Inflammatory macrophage (primary cell): ENCODE measurements at regions not wholly inside any gene's neighbourhood (a gene's known extent, or its start where the extent isn't known, plus 50 kb on each side); places are given as distances from the start of the nearest gene placed in this dataset.
"Not testable (repeated sequence)": the region's sequence is repeated elsewhere in the genome, so short reads cannot be mapped to it uniquely, and the experiment has no call there.

Experiments used
- DNase-seq, 2 donors: peaks; one replicate each; pipeline ENCODE4 v3.0.0-alpha.2; 2020 to 2022

DNA sequence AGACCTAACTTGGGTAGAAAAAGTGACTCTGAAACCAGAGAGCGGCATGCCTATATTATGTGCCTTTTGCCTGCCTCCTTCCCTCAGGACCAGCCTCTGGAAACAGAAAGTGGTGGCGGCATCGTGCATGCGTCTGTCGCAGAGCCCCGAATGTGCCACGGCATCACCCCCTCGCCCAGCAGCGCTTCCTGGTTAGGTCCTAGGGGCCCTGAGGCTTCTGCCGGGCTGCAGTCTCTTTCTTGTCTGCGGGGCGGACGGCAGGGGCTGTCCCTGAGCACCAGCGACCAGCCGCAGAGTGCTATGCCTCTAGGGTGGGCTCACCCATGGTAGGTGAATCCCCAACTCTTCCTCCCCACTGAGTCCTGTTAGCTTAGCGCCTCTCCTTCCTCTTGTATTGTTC, 68.7 kb downstream of the VSIG4 start:
- DNase-seq = no peak

DNA sequence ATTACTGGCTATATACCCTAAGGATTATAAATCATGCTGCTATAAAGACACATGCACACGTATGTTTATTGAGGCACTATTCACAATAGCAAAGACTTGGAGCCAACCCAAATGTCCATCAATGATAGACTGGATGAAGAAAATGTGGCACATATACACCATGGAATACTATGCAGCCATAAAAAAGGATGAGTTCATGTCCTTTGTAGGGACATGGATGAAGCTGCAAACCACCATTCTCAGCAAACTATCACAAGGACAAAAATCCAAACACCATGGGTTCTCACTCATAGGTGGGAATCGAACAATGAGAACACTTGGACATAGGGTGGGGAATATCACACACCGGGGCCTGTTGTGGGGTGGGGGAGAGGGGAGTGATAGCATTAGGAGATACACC, 72.7 kb downstream of the VSIG4 start:
- not testable (repeated sequence) for DNase-seq

DNA sequence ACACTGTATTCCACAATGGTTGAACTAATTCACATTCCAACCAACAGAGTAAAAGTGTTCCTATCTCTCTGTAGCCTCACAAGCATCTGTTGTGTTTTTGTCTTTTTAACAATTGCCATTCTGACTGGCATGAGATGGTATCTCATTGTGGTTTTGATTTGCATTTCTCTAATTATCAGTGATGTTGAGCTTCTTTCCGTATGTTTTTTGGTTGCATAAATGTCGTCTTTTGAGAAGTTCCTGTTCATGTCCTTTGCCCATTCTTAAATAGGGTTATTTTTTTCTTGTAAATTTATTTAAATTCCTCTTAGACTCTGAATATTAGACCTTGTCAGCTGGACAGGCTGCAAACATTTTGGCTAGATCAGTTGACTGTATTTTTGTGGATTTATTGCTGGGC, 78.2 kb downstream of the VSIG4 start:
- no peak for DNase-seq

DNA sequence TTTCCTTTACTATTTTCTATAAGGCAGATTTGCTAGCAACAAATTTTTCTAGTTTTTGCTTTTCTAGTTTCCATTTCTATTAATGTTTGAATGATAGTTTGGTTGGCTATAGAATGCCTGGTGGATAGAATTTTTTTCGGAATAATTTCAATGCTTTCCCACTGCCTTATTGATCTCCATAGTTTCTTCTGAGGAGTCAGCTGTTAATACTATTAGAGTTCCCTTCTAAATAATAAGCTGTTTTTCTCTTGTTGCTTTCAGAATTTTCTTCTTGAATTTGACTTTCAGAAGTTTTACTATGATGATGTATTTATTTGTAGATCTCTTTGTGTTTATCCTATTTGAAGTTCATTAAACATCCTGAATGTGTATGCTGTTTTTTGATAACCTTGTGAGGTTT, 91.8 kb downstream of the VSIG4 start:
- no peak for DNase-seq

DNA sequence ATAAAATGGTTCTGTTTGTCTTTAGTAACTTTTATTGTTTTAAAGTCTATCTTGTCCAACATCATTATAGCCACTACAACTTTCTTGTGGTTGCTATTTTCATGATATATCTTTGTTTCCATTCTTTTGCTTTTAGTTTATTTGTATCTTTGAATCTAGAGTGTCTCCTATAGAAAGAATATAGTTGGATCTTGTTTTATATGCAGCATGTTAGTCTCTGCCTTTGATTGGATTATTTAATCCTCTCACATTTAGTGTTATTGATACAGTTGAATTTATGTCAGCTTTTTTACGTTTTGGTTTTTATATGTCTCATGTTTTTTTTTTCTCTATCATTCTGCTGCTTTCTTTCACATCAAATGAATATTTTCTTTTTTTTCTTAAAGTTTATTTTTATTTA, 98.1 kb downstream of the VSIG4 start:
- DNase-seq = no peak

DNA sequence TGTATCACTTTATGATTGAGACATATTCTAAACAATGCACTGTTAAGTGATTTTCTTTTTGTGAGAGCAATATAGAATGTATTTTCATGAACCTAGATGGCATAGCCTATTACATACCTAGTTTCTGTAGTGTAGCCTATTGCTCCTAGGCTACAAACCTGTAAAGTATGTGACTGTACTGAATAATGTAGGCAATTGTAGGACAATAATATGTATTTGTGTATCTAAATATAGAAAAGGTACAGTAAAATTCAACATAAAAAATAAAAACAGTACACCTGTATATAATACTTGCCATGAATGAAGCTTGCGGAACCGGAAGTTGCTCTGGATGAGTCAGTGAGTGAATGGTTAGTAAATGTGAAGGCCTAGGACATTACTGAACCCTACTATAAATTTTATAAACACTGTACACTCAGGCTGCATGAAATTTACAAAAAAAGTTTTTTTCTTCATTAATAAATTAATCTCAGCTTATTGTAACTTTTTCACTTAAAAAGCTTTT, 106.7 kb downstream of the VSIG4 start:
- no peak for DNase-seq

DNA sequence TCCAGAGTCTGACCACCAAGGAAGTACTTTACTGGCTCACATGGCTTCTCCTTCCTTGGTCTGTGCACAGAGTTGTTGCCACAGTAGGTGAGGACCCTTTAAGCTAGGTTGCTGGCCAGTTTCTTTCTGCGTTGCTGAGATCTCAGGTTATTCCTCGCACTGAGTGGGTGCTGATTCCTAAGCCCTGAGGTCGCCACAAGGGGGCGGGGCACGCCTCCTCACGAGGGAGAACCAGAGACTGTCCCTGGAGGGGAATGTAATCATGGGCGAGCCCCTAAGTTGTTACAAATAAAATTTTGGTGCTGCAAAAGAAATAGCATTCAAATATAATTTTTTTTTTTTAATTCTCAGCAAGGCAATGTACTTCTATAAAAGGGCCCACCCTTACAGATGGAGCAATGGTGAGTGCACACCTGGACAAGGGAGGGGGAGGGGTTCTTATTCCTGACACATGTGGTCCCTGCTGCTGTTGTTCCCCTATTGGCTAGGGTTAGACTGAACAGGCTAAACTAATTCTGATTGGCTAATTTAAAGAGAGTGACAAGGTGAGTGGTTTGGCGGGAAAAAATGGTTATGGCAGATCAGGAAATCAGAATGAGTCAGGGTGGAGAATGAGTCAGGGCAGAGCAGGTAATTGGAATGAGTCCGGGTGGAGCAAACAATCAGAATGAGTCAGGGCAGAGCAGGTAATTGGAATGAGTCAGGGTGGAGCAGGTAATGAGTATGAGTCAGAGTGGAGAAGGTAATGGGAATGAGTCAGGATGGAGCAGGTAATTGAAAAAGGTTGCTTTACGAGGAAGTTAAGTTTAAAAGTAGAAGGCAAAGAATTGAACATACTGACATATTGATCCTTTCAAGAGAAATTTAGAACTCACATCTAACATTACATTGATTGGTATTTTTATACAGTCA, 107.5 kb downstream of the VSIG4 start:
- no peak for DNase-seq

DNA sequence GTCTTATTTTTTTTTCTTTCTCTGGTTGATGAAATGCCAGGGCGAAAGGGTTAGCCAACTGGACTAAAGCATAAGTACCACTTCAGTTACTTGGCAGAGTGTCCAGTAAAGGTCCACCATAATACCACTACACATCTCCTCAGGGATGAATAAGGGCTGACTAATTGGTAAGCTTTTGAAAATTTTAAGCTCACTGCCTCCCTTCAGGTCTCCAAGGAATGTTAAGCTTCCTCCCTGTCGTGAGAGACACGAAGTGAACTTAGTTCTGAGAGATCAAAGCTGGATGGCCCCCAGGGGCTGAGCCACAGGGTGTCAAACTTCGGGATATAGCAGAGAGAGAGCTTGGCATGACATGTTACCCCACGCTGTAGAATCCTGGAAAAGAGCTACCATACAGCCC, 111.4 kb downstream of the VSIG4 start:
- DNase-seq = no peak

DNA sequence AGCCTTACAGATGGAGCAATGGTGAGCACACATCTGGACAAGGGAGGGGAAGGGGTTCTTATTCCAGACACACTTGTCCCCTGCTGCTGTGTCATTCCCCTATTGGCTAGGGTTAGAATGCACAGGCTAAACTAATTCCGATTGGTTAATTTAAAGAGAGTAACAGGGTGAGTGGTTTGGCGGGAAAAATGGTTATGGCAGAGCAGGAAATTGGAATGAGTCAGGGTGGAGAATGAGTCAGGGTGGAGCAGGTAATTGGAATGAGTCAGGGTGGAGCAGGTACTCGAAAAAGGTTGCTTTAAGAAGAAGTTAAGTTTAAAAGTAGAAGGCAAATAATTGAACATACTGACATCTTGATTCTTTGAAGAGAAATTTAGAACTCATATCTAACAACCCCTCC, 112.5 kb downstream of the VSIG4 start:
- DNase-seq = not testable (repeated sequence)

DNA sequence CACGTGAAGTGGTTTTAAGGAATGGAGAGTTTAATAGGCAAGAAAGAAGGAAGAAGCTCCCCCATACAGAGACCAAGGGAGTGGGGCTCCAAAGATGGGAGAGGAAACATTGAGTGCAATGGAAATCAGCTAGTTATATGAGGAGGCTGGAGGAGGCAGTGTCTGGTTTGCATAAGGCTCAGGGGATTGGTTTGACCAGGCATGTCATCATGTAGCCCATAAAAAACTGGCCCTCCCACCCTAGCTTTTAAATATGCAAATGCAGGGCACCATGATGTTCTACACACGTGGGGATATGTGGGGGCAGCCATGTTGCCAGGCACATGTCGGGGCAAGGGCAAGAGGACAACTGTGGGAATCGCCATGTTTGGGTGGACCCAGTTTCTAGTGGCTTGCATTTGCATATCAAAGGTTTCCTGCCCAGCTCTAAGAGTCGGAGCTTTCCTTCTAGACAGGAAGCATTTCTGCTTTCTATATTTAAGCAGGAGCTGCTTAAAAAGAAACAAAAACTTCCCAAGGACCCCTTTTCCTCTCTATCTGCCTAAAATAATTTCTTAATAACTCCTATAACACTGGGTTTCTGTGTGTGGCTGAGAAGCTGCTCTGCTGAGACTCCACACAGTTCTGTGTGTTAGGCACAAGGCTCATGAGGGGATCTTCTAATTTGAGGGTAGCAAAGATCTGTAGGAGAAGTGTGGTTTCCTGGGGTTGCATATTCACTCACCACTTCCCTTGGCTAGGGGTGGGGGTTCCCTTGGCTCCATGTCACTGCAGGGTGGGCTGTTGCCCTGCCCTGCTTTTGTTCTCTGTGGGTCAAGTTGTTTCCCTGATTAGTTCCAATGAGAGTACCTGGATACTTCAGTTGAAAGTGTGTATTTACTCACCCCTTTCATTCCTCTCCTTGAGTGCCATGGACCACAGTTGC, 113.5 kb downstream of the VSIG4 start:
- peak; percentile 45 to 69 for DNase-seq

DNA sequence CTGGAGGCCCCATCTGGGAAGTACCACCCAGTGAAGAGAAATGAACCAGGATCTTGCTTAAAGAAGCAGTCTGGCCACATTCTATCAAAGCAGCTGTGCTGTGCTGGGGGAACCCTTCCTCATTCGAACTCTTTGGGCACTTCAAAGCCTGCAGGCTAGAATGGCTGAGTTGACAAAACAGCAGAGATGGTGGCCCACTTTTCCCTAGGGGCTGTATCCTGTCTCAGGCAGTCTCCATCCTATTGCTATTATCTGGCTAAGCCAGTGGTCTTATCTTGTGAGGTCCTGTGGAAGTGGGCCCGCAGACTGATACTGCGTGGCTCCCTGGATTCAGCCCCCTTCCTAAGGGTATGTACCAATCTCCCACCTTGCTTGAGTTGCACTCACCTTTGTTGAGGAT, 114.3 kb downstream of the VSIG4 start:
- no peak for DNase-seq

DNA sequence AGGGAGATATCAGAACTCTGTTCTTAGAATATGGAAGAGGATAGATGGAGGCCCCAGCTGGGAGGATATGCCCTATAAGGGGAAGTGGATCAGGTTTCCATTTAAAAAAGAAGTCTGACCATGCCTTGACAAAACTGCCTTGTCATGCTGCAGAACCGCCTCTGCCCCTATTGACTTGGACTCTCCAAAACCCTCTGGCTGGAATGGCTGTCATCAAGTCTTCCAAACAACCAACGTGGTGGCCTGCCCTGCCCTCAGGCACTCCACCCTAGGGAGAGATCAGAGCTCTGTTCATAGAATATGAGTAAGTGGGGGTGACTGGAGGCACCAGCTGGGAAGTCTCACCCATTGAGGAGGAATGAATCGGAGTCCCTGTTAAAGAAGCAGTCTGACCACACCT, 114.9 kb downstream of the VSIG4 start:
- peak; percentile 17 to 25 for DNase-seq

DNA sequence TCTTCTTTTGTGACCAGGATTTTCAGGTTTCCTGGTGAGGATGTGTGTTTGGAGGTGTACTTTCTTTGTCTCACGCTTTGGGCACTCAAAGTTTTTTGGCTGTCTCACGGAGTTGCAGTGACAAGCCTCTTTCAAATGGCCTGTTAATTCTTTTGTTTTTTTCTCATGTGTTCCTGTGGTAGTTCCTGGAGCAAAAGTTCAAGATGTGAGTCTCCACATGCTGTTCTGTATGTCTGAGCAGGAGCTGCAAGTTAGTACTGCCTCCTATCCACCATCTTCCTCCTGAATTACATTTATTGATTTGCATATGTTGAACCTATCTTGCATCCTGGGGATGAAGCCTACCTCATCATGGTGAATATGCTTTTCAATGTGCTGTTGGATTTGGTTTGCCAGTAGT, 118.5 kb downstream of the VSIG4 start:
- no peak for DNase-seq

DNA sequence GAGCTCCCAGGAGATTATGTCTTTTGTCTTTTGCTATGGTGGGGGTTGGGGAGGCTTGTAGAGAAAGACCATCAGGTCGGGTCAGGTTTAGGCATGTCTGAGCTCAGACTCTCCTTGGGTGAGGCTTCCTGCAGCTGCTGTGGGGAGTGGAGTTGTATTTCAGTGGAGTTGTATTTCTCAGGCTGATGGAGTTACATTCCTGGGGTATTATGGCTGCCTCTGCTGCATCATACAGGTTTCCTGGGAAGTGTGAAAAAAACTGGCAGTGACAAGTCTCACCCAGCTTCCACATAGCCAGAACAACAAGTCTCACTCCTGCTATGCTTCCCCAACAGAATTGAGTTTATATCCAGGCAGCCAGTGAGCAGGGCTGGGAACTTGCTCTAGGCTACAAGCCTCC, 119.3 kb downstream of the VSIG4 start:
- no peak for DNase-seq

DNA sequence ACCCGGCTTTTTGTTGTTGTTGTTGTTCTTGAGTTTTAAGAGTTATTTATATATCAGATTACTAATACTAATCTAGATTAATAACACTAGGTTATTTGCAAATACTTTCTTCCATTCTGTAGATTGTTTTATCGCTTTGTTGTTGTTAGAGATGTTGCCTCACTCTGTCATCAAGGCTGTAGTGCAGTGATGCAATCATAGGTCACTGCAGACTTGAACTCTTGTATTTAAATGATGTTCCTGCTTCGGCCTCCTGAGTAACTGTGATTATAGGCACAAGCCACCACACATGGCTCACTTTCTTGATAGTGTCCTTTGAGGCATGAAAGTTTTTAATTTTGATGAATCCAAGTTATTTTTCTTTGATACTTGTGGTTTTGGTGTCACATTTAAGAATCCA, 129.0 kb downstream of the VSIG4 start:
- DNase-seq = peak; percentile 17 to 47

DNA sequence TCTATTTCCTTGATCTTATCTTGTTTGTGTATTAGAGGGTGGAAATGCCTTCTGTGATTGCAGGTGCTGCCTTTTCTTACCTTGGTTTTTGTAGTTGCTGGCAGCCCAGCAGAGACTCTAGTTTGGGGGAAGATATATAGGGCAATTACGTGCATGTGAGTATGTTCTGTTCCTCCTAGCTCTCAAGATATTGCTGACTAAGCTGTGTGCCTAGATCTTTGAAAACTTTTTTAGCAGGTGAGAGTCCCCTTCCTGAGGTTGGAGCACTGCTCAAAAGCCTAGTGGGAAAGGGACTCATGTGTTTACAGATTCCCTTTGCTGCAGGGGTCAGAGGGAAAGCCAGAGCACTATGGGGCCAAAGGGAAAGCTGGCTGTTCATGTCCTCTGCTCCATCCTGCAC, 136.1 kb downstream of the VSIG4 start:
- no peak for DNase-seq

DNA sequence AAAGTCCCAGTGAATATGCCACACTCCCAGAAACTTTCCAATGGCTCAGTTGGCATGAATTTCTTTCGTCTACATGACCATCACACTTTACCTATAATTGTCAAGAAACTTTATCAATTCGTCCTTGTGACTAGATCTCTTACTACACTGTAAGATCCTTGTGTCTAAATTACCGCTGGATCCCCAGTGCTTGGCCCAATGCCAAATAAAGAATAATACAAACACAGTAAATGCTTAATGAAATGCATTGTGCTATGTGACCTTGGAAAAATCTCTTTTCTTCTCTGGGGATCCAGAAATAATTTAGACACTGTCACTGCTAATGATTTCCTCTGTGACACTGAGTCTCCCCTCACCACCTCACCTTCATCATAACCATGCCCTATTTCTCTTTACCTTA, 137.9 kb downstream of the VSIG4 start:
- no peak for DNase-seq

DNA sequence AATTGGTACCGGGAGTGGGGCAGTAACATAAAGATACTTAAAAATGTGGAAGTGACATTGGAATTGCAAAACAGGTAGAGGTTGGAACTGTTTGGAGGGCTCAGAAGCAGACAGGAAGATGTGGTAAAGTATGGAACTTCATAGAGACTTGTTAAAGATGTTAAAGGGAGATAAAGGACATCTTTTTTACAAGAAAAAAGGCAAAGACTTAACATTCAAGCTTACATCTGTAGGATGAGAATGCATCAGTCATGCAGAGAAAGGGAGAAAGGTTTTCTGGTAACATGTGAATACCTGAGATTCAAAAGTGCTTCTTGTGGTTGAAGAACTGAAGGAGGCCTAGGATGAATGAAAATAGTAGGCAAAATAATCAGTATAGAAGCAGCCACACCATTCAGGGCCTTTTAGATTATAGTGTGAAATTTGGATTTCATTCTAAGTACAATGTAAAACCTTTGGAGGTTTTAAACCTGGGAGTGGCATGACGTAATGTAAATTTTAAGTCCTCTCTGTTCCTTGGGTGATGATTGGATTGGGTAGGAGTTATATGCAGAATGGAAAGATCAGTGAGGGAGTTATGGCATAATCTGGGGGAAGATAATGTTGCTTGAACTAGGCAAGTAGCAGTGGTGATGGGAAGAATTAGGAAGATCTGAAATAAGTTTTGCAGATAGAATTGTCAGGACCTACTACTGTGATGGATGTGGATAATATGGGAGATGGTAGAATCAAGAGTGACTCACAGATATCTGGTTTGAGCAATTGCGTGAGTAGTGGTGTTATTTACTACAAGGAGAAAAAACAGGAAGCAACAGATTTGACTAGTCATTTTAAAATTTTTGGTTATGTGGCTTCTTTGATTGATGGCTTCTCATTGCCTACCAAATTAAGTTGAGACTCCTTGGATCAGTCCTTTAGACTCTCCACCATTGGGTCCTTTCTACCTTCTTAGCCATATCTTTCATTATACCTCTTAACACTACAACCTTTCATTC, 138.7 kb downstream of the VSIG4 start:
- peak; percentile 26 to 50 for DNase-seq

DNA sequence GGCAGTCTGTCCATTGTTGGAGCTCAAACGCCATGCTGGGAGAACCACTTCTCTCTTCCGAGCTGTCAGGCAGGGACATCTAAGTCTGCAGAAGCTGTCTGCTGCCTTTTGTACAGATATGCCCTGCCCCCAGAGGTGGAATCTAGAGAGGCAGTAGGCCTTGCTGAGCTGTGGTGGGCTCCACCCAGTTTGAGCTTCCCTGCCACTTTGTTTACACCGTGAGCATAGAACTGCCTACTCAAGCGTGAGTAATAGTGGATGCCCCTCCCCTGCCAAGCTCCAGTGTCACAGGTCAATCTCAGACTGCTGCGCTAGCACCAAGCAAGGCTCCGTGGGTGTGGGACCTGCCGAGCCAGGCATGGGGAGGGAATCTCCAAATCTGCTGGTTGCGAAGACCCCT, 145.7 kb downstream of the VSIG4 start:
- no peak for DNase-seq

DNA sequence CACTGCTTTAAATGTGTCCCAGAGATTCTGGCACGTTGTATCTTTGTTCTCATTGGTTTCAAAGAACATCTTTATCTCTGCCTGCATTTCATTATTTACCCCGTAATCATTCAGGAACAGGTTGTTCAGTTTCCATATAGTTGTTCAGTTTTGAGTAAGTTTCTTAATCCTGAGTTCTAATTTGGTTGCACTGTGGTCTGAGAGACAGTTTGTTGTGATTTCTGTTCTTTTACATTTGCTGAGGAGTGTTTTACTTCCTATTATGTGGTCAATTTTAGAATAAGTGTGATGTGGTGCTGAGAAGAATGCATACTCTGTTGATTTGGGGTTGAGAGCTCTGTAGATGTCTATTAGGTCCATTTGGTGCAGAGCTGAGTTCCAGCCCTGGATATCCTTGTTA, 148.1 kb downstream of the VSIG4 start:
- DNase-seq = not testable (repeated sequence)

DNA sequence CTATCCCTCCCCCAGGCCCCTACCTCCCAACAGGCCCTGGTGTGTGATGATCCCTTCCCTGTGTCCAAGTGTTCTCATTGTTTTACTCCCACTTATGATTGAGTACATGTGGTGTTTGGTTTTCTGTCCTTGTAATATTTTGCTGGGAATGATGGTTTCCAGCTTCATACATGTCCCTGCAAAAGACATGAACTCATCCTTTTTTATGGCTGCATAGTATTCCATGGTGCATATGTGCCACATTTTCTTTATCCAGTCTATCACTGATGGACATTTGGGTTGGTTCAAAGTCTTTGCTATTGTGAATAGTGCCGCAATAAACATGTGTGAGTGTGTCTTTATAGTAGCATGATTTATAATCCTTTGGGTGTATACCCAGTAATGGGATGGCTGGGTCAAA, 151.7 kb downstream of the VSIG4 start:
- DNase-seq = not testable (repeated sequence)

DNA sequence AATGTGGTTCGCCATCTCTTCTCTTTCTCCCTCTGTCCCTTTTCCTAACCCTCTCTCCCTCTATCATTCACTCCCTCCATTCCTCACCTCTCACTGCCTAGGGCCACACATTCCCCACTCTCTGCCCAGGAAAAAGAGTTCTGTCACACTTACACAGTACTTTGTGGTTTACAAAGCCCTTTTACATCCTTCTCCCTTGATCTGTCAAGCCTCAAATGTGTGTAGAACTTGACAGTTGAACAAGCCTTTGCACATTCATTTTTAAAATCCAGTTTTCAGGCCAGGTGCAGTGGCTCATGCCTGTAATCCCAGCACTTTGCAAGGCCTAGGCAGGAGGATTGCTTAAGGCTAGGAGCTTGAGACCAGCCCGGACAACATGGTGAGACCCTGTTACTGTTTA, 156.3 kb downstream of the VSIG4 start:
- no peak for DNase-seq
